GM21737 (cell line): ENCODE measurements at regions not wholly inside any gene's neighbourhood (a gene's known extent, or its start where the extent isn't known, plus 50 kb on each side); places are given as distances from the start of the nearest gene placed in this dataset.

Source experiments
- ATAC-seq: cut with Tn5 transposase; IDR thresholded peaks from one replicate; pipeline ENCODE4 v1.9.1; 2021; ENCODE audit warnings: mild to moderate bottlenecking, moderate library complexity; ENCODE audit not compliant: unreplicated experiment

- ATAC-seq = no peak
Observed at GRCh38 chr6:11926594-11927407, 85.3 kb upstream of the HIVEP1 start.

GRCh38 chr6:11925805-11926204, 86.3 kb upstream of the HIVEP1 start:
- ATAC-seq = no peak

GRCh38 chr6:11923621-11924020, 88.5 kb upstream of the HIVEP1 start:
- no peak for ATAC-seq

GRCh38 chr6:11922901-11923300, 89.2 kb upstream of the HIVEP1 start:
- ATAC-seq = no peak

GRCh38 chr6:11921751-11922150, 90.4 kb upstream of the HIVEP1 start:
- ATAC-seq = no peak

GRCh38 chr6:11921017-11921438, 91.1 kb upstream of the HIVEP1 start:
- ATAC-seq = no peak

- ATAC-seq = no peak
Observed at GRCh38 chr6:11920566-11920965, 91.5 kb upstream of the HIVEP1 start.

- ATAC-seq = no peak
Observed at GRCh38 chr6:11919771-11920440, 92.2 kb upstream of the HIVEP1 start.

GRCh38 chr6:11918739-11919605, 93.1 kb upstream of the HIVEP1 start:
- no peak for ATAC-seq

- no peak for ATAC-seq
Observed at GRCh38 chr6:11917951-11918738, 94.0 kb upstream of the HIVEP1 start.

- ATAC-seq = no peak
Observed at GRCh38 chr6:11912420-11912819, 99.7 kb upstream of the HIVEP1 start.

- ATAC-seq = no peak
Observed at GRCh38 chr6:11911538-11911937, 100.6 kb upstream of the HIVEP1 start.

GRCh38 chr6:11909696-11910132, 102.4 kb upstream of the HIVEP1 start:
- ATAC-seq = no peak

GRCh38 chr6:11908436-11909105, 103.5 kb upstream of the HIVEP1 start:
- ATAC-seq = no peak

- no peak for ATAC-seq
Observed at GRCh38 chr6:11903645-11904044, 108.5 kb upstream of the HIVEP1 start.

GRCh38 chr6:11902527-11902926, 109.6 kb upstream of the HIVEP1 start:
- ATAC-seq = no peak

GRCh38 chr6:11900662-11901598, 111.2 kb upstream of the HIVEP1 start:
- ATAC-seq = no peak

GRCh38 chr6:11899645-11900044, 112.5 kb upstream of the HIVEP1 start:
- ATAC-seq = no peak

GRCh38 chr6:11894212-11894611, 115.6 kb upstream of the ADTRP start:
- no peak for ATAC-seq
